GM19467 (cell line): ENCODE measurements at regions not wholly inside any gene's neighbourhood (a gene's known extent, or its start where the extent isn't known, plus 50 kb on each side); places are given as distances from the start of the nearest gene placed in this dataset.

Source experiments
- ATAC-seq: cut with Tn5 transposase; IDR thresholded peaks from one replicate; pipeline ENCODE4 v1.9.1; 2021; ENCODE audit warnings: mild to moderate bottlenecking, moderate library complexity; ENCODE audit not compliant: unreplicated experiment

DNA sequence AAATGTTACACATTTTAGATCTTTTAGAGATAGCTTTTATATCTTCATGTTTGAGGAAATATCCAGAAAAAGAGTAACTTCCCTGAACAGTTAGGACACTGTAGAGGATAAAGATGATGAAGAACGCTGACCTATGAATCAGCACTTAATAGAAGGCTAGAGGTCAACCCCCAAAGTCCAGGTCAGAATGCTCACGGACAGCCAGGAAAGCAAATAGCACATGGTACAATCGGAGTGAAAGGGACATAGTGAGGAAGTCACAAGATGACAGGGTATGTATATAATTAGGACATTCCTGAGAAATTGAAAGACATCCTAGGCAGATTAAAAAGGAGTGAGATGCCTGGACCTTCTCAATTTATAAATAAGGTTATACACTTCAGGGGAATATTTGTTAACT, 55.1 kb upstream of the CNTNAP4 start:
- ATAC-seq: no peak

DNA sequence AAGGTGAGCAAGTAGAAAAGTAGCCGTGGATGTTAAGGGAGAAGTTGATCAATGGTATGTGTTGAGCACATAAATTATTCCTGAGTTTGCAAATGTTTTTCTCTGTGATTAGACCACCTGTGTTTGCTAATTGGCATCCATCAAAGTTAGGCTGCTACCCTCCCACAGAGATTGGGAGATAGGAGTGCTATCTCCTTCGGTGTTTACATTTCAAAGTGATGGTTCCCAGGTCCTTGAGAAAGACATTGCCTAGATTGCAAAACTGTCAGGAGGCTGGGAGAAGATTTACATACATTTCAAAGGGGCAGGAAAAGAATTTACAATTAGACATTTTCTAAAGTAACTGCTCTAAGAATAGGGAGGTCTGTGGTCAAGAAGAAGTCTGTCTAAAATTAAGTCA, 54.3 kb upstream of the CNTNAP4 start:
- ATAC-seq: no peak

DNA sequence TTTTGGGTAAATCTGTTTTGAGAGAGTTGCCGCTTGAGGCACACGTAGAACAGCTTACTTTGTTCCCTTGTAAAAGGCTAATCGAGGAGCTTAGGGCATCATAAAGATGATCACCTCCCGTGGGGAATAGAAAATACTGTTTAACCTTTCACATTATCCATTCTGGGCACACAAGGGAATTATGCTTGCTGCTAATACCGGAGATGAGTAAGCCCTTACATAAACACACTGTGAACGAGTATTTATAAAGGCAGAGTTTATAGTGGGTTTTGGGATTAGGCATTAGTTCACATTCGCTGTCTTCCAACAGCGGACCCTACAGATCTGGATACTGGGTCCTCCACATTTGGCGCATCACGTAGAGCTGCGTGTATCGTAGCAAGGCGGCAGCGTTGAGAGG, 51.2 kb upstream of the CNTNAP4 start:
- ATAC-seq: no peak

DNA sequence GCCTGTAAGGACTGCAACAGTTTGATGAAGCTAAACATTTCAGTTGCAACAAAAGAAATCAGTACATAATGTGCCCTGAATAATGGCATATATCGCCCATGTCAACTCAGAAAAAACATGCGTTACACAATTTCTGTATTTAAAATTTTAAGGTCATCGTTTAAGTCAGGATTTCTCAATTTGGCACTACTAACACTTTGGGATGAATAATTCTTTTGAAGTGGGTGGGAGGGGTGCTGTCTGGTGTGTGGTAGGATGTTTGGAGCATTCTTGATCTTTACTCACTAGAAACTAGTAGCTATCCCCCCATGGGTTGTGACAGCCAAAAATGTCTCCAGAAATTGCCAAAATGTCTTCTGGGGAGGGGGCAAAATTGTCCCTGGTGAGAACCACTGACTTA, 50.7 kb upstream of the CNTNAP4 start:
- no peak for ATAC-seq
